NCI-H748 (cell line): ENCODE measurements at regions not wholly inside any gene's neighbourhood (a gene's known extent, or its start where the extent isn't known, plus 50 kb on each side); places are given as distances from the start of the nearest gene placed in this dataset.
A peak's percentile ranks its signal among the peaks of the same experiment; 100 is the strongest.
"Not testable (repeated sequence)": the region's sequence is repeated elsewhere in the genome, so short reads cannot be mapped to it uniquely, and the experiment has no call there.

ENCODE experiments used
- DNase-seq: peaks from one replicate; lab custom pipeline; 2025; ENCODE audit not compliant: unreplicated experiment; lab: John Stamatoyannopoulos, UW

- no peak for DNase-seq
Observed at GRCh38 chr3:86378829-86379228, 612.1 kb downstream of the VGLL3 start.

GRCh38 chr3:86335566-86335965 lies 655.4 kb downstream of the VGLL3 start:
- DNase-seq: not testable (repeated sequence)

DNA sequence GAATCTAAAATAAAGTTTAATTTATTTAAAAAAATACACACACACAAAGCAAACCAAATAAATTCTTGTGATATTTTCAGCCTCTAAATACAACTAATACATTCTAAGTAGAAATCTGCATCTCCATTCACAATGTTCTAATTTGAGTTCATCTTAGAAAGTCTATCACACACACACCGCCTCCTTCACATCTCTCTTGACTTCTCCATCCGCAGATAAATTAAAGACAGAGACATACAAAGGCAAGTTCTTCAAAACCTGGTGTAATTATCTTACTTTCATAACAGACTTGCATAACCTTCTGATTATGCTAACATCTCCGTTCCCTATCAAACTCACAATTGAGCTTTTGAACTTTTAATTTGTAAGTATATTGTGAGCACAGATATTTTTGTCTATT lies 657.3 kb downstream of the VGLL3 start:
- no peak for DNase-seq

GRCh38 chr3:86303935-86304334 lies 687.0 kb downstream of the VGLL3 start:
- no peak for DNase-seq

DNA sequence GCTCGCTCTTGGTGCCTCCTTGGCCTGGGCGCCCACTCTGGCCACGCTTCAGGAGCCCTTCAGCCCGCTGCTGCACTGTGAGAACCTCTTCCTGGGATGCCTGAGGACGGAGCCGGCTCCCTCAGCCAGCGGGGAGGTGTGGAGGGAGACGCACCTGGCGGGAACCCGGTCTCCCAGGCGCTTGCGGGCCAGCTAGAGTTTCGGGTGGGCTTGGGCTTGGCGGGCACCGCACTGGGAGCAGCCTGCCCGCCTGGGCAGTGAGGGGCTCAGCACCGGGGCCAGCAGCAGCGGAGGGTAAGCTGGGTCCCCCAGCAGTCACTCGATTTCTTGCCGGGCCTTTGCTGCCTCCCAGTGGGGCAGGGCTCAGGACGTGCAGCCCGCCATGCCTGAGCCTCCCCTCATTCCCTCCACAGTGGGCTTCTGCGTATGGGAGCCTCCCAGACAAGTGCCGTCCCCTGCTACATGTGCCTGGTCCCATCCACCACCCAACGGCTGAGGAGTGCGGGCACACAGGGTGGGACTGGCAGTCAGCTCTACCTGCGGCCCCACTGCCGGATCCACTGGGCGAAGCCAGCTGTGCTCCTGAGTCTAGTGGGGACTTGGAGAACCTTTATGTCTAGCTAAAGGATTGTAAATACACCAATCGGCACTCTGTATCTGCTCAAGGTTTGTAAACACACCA lies 708.7 kb downstream of the VGLL3 start:
- no peak for DNase-seq

DNA sequence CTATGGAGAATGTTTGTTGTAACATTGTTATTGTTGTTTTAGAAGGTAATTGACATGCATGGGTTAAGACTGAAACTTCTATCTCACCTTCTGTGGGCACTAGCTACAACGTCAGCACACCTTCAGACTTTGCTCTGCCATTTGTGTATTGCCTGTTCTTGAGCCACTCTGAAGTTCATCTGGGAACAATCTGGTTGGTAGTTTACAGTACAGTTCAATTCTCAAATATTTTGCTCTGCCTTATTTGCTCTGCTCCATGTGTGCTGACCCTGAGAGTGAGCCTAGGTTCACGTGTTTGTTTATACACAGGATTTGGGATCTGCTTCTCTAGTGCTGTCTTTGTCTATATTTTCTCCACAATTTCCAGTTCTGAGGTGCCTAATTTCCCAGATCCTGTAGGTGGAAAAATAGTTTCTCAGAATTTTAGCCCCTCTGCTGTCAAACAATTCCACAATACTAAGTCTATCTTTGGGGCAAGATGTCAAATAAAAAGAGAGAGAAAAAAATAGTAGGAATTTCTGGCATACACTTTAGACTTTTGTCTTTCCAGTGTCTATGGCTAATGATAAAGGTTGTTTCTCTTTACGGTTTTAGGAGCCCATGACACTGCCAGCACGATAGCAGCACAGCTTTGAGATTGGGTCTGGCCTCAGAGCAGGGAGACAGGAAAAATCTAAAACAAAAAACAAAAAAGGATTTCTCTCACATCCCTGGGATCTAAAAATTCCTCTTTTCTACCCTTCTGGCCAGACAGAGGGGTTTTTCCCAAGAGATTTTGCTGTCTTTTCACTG lies 721.4 kb downstream of the VGLL3 start:
- no peak for DNase-seq

DNA sequence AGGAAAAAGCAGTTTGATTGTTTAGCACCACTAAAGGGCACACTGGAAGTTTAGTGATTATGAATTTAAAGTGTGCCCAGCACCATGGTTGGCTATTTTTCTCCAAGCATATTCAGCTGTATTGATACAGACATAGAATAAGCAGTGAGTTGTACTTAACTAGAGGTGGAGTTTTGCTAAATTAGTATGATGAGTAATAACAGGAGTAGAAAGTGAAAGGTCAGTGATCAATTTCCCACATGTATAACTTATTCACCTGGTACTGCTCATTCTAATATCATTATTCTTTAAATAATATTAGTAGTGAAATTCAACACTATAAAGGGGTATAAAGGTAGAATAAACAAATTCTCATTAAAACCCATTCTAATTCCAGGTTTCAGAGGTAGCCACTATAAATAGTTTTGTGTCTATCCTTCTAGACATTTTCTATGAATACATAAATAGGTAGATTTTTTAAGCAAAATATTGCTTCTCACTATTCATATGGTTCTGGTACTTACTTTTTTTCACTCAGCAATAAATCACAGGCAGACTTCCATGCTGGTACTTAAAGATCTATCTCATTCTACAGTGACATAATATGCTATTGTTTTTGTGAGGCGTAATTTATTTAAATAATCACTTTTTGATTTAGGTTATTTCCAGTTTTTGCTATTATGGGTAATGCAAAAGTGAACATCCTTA lies 732.9 kb downstream of the VGLL3 start:
- DNase-seq: no peak

- DNase-seq: no peak
Observed at GRCh38 chr3:86254480-86254879, 736.5 kb downstream of the VGLL3 start.

DNA sequence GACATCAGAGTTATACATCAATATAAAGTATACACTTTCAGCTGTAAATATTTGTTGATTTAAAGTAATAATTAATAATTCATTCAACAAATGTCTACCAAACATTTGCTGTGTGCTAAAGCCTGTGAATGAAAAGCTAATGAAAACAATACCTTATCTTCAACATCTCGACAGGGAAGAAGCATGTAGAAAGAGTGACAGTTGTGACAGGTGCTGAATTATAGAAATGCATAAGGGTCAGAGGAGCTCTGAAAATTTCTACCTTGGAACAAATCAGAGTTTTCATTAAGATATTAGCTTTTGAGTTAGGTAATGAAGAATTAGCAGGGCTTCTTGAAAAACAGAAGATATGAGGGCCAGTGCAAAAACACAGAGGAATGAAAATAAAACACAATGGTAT lies 739.2 kb downstream of the VGLL3 start:
- no peak for DNase-seq

GRCh38 chr3:86249833-86250232 lies 741.1 kb downstream of the VGLL3 start:
- no peak for DNase-seq

DNA sequence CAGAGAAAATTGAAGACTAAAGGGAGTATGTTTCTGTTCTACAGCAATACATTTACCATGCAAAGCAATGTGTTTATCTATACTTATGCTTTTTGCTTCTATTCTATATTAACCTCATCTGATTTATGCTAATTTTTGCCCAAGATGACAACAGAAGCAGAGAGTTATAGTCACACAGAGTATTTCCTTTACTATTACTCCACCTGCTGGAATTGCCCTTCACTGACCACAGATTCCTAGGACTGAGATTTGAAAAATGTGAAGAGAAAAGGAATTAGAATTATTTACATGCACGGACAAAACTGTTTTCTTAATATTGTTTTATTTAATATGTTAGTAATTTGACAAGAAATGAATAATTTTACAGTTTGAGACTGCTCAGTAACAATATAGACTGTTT lies 745.6 kb downstream of the VGLL3 start:
- peak; percentile 9 for DNase-seq

GRCh38 chr3:86244905-86245304 lies 746.0 kb downstream of the VGLL3 start:
- DNase-seq: no peak

DNA sequence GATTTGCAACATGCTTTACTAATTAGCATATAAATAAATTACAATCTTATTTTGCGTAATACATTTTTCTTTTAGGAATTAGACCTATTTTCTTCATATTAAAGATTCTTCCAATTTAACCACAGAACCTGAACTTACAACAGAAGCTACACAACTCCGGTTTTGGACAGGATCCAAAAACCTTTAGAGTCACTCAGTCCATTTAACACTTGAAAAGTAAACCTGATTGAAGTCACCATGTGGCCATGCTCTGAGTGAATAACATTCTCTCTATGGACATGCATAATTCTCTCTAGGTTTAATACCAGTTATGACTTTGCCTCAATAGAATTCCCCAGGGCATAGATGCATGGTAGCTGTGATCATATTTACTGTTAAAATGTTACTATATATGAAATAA lies 751.0 kb downstream of the VGLL3 start:
- DNase-seq: peak; percentile 48

- peak; percentile 1 for DNase-seq
Observed at GRCh38 chr3:86234506-86235254, 756.3 kb downstream of the VGLL3 start.

DNA sequence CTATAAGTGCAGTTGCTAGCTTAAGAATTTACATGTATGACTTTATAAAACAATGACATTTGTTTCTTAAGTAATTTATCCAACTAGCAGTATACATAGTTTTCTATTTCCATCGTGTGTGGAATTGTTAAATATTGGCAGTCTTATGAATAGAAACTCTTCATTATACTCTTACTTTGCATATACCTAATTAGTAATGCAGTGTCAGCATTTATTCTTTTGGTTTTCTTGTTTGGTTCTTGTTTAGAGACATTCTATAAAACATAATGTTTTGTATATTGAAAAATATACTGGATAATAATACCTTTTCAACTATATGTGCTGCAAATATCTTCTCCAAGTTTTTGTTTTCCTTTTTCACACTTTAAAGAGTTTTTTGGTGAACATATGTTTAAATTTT lies 760.2 kb downstream of the VGLL3 start:
- DNase-seq: no peak

DNA sequence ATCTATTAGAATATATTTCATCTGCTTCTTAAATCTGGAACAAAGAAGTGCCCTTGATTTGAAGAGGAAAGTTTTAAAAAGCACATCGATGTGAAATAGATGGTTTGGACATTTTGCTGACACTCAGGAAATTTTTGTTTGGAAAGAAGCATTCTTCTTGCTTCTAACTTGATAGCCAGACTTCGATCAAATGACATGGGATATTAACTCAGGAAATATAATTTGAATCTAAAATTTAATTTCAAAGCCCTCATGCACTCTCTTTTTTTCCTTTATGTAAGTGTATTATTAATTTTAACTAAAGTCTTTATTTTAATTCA lies 761.2 kb downstream of the VGLL3 start:
- no peak for DNase-seq

DNA sequence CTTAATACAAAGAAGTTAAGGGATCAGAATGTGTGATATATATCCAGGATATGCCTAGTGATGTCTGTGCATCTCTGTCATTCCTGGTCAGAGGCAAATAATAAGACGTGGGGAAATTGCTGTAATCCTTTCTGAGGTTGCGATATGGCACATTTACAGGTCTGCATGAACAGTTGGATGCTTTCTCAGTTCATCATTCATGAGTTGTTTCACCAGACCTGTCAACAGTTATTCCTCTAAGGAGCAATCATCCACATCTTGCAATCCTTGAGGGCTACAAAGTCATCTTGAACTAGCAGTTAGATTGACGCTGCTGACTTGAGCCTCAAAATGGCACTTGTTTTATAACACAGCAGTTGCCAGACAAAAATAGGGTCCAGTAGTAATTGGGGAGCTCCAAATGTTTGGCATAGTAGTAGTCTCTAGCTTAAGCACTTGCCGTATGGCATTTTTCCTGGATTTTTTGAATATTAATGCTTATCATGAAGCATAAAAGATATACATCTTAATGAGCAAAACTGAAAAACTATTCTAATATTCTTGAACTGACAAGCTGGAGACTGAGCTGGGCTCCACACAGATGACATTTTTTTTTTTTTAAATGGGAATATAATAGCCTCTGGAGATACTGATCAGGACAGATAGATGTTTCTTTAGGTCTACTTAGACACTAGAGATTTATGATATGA lies 761.7 kb downstream of the VGLL3 start:
- DNase-seq: no peak

DNA sequence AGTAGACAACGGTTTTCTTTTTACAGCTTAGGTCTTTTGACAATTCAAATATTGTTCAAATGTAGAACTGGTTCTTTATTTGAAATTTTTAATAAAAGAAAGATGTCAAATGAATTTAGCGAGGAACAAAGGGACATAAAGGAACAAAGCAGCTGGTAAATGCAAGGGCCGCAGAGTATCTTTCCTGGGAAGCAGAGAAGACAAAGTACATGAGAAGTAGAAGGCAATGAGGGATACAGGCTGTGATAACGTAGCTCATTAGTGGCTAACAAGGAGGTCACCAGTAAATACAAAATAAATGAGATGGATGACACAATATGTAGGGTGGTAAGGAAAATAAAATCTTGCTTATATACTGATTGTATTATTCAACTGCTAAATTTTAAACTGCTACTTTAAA lies 762.8 kb downstream of the VGLL3 start:
- no peak for DNase-seq

DNA sequence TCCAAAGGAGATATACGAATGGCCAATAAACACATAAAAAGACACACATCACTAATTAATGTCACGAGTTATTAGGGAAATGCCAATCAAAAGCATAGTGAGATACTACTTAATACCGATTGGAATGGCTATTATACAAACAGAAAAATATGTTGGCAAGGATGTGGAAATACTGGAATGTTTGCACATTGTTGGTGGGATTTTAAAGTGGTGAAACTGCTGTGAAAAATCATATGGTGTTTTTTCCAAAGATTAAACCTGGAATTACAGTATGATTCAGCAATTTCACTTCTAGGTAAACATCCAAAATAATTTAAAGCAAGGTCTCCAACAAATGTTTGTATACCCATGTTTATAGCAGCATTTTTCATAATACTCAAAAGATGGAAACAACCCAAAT lies 765.5 kb downstream of the VGLL3 start:
- DNase-seq: no peak

GRCh38 chr3:86221601-86222000 lies 769.3 kb downstream of the VGLL3 start:
- no peak for DNase-seq

GRCh38 chr3:86208772-86209171 lies 782.2 kb downstream of the VGLL3 start:
- DNase-seq: no peak
